HG02610 (cell line): ENCODE measurements at regions not wholly inside any gene's neighbourhood (a gene's known extent, or its start where the extent isn't known, plus 50 kb on each side); places are given as distances from the start of the nearest gene placed in this dataset.
"Not testable (repeated sequence)": the region's sequence is repeated elsewhere in the genome, so short reads cannot be mapped to it uniquely, and the experiment has no call there.

Experiments
- ATAC-seq: cut with Tn5 transposase; IDR thresholded peaks from one replicate; pipeline ENCODE4 v1.9.1; 2021; ENCODE audit warnings: mild to moderate bottlenecking, moderate library complexity; ENCODE audit not compliant: unreplicated experiment

GRCh38 chr7:106713452-106713851 is 52.5 kb upstream of the CCDC71L start:
- ATAC-seq = not testable (repeated sequence)

- not testable (repeated sequence) for ATAC-seq
Measured at GRCh38 chr7:106714590-106715442, 53.9 kb upstream of the CCDC71L start.

GRCh38 chr7:106715730-106716129 is 54.8 kb upstream of the CCDC71L start:
- no peak for ATAC-seq

GRCh38 chr7:106717254-106717954 is 56.4 kb upstream of the CCDC71L start:
- no peak for ATAC-seq

- peak; percentile 87 for ATAC-seq
Measured at GRCh38 chr7:106717955-106718871, 57.3 kb upstream of the CCDC71L start.

- ATAC-seq = peak; percentile 57
Measured at GRCh38 chr7:106720641-106721040, 59.7 kb upstream of the CCDC71L start.

- no peak for ATAC-seq
Measured at GRCh38 chr7:106721816-106722785, 61.1 kb upstream of the CCDC71L start.

GRCh38 chr7:106723398-106723797 is 62.4 kb upstream of the CCDC71L start:
- ATAC-seq = no peak

GRCh38 chr7:106729720-106730385 is 68.9 kb upstream of the CCDC71L start:
- ATAC-seq = no peak

GRCh38 chr7:106731187-106731586 is 70.2 kb upstream of the CCDC71L start:
- peak; percentile 82 for ATAC-seq

GRCh38 chr7:106731646-106732444 is 70.9 kb upstream of the CCDC71L start:
- ATAC-seq = no peak

GRCh38 chr7:106735637-106736036 is 74.7 kb upstream of the CCDC71L start:
- ATAC-seq = no peak

GRCh38 chr7:106736123-106736507 is 75.2 kb upstream of the CCDC71L start:
- no peak for ATAC-seq

GRCh38 chr7:106736508-106737201 is 75.7 kb upstream of the CCDC71L start:
- ATAC-seq = peak; percentile 94

GRCh38 chr7:106737202-106737562 is 76.2 kb upstream of the CCDC71L start:
- no peak for ATAC-seq

- no peak for ATAC-seq
Measured at GRCh38 chr7:106740806-106741205, 79.8 kb upstream of the CCDC71L start.

GRCh38 chr7:106744563-106745091 is 83.7 kb upstream of the CCDC71L start:
- no peak for ATAC-seq

- ATAC-seq = not testable (repeated sequence)
Measured at GRCh38 chr7:106747301-106747700, 86.3 kb upstream of the CCDC71L start.
